LNCAP (cell line): ENCODE measurements at regions not wholly inside any gene's neighbourhood (a gene's known extent, or its start where the extent isn't known, plus 50 kb on each side); places are given as distances from the start of the nearest gene placed in this dataset.
A peak's percentile ranks its signal among the peaks of the same experiment; 100 is the strongest.

Source experiments
- TF ChIP-seq, protein P1 (sequence below): fragments of 450-650 bp; IDR thresholded peaks from 2 replicates; pipeline ENCODE4 v1.5.1; 2017; ENCODE audit warnings: mild to moderate bottlenecking

DNA sequence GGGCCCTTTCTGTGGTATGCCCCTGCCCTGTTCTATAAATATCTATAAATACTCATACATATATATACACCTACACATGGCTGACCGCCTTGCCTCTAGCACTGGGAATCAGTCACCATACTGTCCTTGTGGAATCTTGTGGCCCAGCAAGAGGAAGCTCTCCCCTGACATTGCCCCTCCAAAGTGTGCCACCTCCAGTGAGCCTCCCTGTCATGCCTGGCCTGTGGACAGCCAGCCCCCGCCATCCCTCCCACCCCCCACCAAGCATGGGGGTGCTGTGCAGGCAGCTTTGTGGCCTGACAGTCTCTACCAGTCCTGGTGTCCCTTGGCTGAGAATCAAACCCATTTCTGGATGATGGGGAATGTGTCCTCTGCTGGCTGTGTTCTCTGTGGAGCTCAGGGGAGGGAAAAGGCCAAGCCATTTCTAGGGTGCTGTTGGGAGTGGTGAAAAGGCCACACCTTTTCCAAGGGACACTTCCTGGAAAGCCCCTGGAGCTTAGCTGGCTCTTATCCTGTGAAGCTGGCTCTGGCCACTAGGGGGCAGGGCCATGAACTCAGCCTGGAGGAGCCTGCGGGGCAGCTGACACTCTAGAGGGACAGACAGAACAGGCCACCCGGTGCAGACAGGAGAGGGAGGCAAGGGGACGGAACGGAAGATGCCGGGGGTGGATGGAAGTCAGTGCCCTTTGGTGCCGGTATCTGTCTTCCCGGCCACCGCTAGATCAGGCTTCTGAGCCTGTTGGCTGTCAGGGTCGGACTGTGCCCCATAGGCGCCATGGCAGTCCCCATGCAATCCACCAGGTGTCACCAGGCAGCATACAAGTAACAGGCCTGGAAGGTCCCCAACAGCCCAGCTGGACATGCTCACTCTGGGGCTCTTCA is 167.2 kb downstream of the TBC1D2B start:
- TF ChIP-seq, protein P1, sequence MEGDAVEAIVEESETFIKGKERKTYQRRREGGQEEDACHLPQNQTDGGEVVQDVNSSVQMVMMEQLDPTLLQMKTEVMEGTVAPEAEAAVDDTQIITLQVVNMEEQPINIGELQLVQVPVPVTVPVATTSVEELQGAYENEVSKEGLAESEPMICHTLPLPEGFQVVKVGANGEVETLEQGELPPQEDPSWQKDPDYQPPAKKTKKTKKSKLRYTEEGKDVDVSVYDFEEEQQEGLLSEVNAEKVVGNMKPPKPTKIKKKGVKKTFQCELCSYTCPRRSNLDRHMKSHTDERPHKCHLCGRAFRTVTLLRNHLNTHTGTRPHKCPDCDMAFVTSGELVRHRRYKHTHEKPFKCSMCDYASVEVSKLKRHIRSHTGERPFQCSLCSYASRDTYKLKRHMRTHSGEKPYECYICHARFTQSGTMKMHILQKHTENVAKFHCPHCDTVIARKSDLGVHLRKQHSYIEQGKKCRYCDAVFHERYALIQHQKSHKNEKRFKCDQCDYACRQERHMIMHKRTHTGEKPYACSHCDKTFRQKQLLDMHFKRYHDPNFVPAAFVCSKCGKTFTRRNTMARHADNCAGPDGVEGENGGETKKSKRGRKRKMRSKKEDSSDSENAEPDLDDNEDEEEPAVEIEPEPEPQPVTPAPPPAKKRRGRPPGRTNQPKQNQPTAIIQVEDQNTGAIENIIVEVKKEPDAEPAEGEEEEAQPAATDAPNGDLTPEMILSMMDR = peak; percentile 66

DNA sequence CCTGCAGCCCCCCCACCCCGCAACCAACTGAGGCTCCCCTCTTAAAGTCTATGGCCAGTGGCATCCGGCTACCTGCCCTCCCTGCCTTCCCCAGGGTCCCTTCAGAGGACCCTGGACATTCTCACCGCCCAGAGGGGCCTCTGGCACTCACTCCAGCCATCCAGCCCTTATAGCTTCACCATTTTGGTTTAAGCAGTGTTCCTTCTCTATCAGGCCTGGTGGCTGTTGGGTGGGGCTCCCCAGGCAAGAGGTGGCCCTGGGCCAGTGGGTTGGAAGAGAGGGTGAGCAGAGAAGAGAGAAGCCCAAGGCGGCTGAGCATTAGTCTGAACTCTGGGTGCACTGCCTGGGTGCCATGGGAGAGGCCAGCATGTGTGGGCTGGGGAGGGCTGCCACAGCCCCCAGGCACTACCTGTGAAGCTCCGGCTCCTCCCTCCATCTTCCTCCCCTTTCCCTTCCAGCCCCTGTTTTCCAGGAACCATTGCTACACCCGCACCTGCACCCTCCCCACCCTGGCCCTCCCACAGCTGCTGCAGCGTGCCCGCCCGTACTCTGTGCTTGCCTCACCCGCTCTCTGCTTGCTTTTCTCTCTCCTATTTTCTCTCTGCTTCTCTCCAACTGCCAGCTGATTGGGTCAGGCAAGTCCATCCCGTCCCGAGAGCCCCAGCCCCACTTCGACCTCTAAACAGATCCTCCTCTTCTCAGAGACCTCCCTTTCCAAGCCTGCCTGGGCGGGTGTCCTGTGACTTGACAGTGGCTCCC is 168.2 kb downstream of the TBC1D2B start:
- TF ChIP-seq, protein P1 = no peak

DNA sequence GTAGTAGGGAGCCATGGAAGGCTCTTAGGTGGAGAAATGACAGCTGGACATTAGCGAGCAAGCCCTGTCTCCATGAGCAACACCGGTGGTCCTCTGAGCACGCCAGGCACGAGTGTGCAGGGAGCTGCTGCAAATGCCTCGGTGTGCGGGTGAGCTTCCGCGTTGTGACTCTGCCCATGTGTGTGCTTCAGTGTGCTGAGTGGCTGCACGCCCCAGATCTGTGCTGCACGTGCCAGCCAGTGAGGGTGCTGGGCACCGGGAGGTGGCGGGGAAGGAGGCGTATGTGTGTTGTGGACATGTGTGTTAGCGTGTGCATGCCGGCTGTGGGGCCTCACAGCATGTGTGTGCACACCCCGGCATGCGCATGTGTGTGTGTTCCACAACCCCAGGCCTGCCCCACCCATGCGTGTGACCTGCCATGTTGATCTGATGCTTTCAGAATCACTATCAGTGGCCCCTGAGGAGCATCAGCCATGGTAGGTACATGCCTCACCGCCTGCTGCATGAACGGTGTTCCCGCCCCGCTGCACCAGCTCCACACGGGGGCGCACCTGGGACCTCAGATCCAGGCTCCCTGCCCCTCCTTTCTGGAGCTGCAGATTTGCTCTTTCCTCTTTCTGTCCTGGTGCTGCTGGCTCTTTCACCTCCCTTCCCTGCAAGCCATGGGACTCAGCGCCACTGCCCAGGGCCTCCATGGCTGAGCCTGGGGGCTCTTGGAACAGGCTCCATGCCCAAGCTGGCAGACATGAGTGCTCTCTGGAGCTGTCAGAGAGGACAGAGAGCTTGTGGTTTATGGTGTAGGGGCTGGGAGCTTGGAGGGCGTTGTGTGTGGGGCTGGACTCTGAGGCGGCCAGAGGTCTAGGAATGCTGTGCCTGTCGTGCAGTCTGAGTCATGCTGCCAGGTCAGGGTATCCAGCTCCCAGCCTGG is 169.4 kb downstream of the TBC1D2B start:
- TF ChIP-seq, protein P1 = peak; percentile 44

DNA sequence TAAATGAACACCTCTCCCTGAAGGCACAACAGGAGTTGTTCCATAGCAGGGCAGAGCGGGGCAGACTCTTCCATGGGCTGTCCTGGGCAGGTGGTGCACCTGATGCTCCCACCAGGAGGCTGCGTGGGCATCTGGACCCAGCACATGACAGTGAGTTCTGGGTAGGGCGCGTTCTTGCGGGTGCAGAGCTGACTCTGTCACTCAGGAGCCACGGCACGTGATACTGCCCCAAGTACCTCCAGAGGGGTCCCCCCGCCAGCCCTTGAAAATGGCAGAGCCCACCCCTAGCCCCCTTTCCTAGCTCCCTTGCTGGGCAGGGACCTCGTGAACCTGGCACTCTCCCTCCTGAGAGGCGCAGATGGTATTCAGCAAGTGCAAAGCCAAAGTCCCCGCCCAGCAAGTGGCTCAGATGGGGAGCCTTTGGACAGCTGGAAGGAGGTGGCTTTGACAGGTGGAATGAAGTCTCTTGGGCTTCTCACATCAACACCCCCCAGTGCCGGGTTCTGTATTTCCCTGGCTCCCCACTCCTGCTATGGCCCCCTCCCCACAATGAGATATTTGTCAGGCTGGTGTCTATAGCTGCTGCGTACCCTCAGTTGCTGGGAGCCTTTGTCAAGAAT is 172.1 kb downstream of the TBC1D2B start:
- TF ChIP-seq, protein P1 = no peak

DNA sequence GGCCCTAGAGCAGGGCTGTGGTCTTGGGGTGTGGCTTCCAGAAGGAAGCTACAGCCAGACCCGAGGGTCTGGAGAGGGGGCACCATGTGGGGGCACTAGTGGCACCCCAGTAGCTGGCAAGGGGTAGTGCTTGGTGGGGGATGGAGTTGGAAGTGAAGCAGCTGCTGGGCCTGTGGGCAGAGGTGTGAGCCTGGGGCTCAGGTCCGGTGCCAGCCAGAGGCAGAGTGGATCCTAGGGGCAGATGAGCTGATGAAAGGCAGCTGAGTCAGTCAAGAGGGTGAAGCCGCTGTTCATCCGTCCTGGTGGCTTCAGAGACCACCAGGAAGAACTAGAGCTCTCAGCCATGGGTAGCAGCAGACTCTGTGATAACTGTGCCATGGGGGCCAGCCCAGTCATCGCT is 172.6 kb downstream of the TBC1D2B start:
- TF ChIP-seq, protein P1 = no peak

DNA sequence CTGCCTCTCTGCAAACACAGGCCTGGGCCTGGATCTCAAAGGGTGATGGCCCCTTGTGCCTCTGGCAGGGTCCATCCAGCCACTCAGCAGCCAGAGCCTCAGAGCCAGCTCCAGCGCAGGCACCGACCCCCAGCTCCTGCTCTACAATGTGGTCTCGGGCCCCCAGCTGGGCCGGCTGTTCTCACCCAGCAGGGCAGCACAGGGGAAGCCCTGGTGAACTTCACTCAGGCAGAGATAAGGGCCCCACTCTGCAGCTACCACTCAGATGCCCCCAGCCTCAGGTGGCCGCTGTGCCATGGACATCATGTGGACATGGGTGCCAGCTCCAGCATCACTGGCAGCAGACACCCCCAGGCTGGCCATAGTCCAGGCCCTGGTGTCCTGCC is 173.1 kb downstream of the TBC1D2B start:
- TF ChIP-seq, protein P1 = no peak
